ENCODE measurements at regions not wholly inside any gene's neighbourhood (a gene's known extent, or its start where the extent isn't known, plus 50 kb on each side); places are given as distances from the start of the nearest gene placed in this dataset.
A peak's percentile ranks its signal among the peaks of the same experiment; 100 is the strongest.

GRCh38 chr3:18233987-18234716 is 191.0 kb downstream of the SATB1 start:
- Histone ChIP-seq H2AFZ (ENCODE audit: control insufficient read depth, low read length) (no peak overlapping the region), H3K79me2 (ENCODE audit: control insufficient read depth, insufficient read depth, low read length) (no peaks in the 10 kb centered on the region), H3K4me3 (ENCODE audit: control insufficient read depth in 2 of 3, extremely low read depth in 1 of 3, insufficient read depth in 2 of 3, low read depth in 1 of 3, low read length in 3 of 3) (no peak overlapping the region), H3K9me3 (ENCODE audit: control insufficient read depth, low read depth, low read length) (no peaks in the 10 kb centered on the region), H3K27ac (ENCODE audit: control insufficient read depth, insufficient read depth, low read length) (no peak overlapping the region), H3K27me3 (ENCODE audit: control insufficient read depth, extremely low read depth, insufficient read depth, low read length) (no peaks in the 10 kb centered on the region), H3K36me3 (ENCODE audit: control insufficient read depth in 2 of 2, extremely low read depth in 1 of 2, insufficient read depth in 2 of 2, low read length in 2 of 2) (no peaks in the 10 kb centered on the region), H3K4me1 (ENCODE audit: control insufficient read depth, extremely low read depth, insufficient read depth, low read length) (peaks cover 43% of the 10 kb centered on the region), H3K9me1 (ENCODE audit: control insufficient read depth, extremely low read depth, insufficient read depth, low read length) (no peaks in the 10 kb centered on the region), H3K4me2 (ENCODE audit: control insufficient read depth, extremely low read depth, insufficient read depth, low read depth, low read length) (no peak overlapping the region), H3K9ac (ENCODE audit: control insufficient read depth, extremely low read depth, insufficient read depth, low read length) (no peak overlapping the region), H4K20me1 (ENCODE audit: control insufficient read depth, extremely low read depth, insufficient read depth, low read length) (no peaks in the 10 kb centered on the region)
- DNase-seq (ENCODE audit: low read depth, low spot score) (no peak), FAIRE-seq (peak; percentile 20)
- dilution Hi-C loops (cut with MboI; ENCODE audit: extremely low pct_ligation_motif_present, low sequenced_read_pairs), result no loop called here
- TF ChIP-seq EZH2 (IDR thresholded peaks at IDR 0.05; ENCODE audit: low read length) (no peak), CTCF (optimal IDR thresholded peaks at IDR 0.05 in 1 of 3, IDR thresholded peaks at IDR 0.05 in 1 of 3, conservative IDR thresholded peaks at IDR 0.05 in 1 of 3; ENCODE audit: extremely low read depth in 1 of 3, insufficient read depth in 2 of 3, low read length in 3 of 3) (no peak)

GRCh38 chr3:18232317-18232716 is 192.8 kb downstream of the SATB1 start:
- peaks cover 25% of the 10 kb centered on the region for H3K4me1 ChIP-seq (ENCODE audit: control insufficient read depth, extremely low read depth, insufficient read depth, low read length)
- no peaks in the 10 kb centered on the region for H3K27me3 ChIP-seq (ENCODE audit: control insufficient read depth, extremely low read depth, insufficient read depth, low read length)
- H3K4me3 ChIP-seq (ENCODE audit: control insufficient read depth in 2 of 3, extremely low read depth in 1 of 3, insufficient read depth in 2 of 3, low read depth in 1 of 3, low read length in 3 of 3), result no peak overlapping the region
- no peaks in the 10 kb centered on the region for H4K20me1 ChIP-seq (ENCODE audit: control insufficient read depth, extremely low read depth, insufficient read depth, low read length)
- FAIRE-seq (no peak), DNase-seq (ENCODE audit: low read depth, low spot score) (no peak)
- H2AFZ ChIP-seq (ENCODE audit: control insufficient read depth, low read length), result peak overlapping the region; percentile 35
- H3K9me1 ChIP-seq (ENCODE audit: control insufficient read depth, extremely low read depth, insufficient read depth, low read length), result no peaks in the 10 kb centered on the region
- dilution Hi-C loops (cut with MboI; ENCODE audit: extremely low pct_ligation_motif_present, low sequenced_read_pairs), result no loop called here
- no peaks in the 10 kb centered on the region for H3K9me3 ChIP-seq (ENCODE audit: control insufficient read depth, low read depth, low read length)
- H3K36me3 ChIP-seq (ENCODE audit: control insufficient read depth in 2 of 2, extremely low read depth in 1 of 2, insufficient read depth in 2 of 2, low read length in 2 of 2), result no peaks in the 10 kb centered on the region
- TF ChIP-seq CTCF (optimal IDR thresholded peaks at IDR 0.05 in 1 of 3, IDR thresholded peaks at IDR 0.05 in 1 of 3, conservative IDR thresholded peaks at IDR 0.05 in 1 of 3; ENCODE audit: extremely low read depth in 1 of 3, insufficient read depth in 2 of 3, low read length in 3 of 3), result no peak
- TF ChIP-seq EZH2 (IDR thresholded peaks at IDR 0.05; ENCODE audit: low read length), result no peak
- H3K4me2 ChIP-seq (ENCODE audit: control insufficient read depth, extremely low read depth, insufficient read depth, low read depth, low read length), result peak overlapping the region; percentile 34
- H3K9ac ChIP-seq (ENCODE audit: control insufficient read depth, extremely low read depth, insufficient read depth, low read length), result no peak overlapping the region
- H3K79me2 ChIP-seq (ENCODE audit: control insufficient read depth, insufficient read depth, low read length), result no peaks in the 10 kb centered on the region
- no peak overlapping the region for H3K27ac ChIP-seq (ENCODE audit: control insufficient read depth, insufficient read depth, low read length)
